NCI-H187 (cell line): ENCODE measurements at regions not wholly inside any gene's neighbourhood (a gene's known extent, or its start where the extent isn't known, plus 50 kb on each side); places are given as distances from the start of the nearest gene placed in this dataset.
"Not testable (repeated sequence)": the region's sequence is repeated elsewhere in the genome, so short reads cannot be mapped to it uniquely, and the experiment has no call there.

ENCODE experiments used
- DNase-seq, 2 experiments: peaks; one replicate each; lab custom pipeline; 2025; lab: John Stamatoyannopoulos, UW

- no peak for DNase-seq
Measured at GRCh38 chr6:97347111-97347510, 64.1 kb upstream of the MMS22L start.

- DNase-seq: no peak
Measured at GRCh38 chr6:97361286-97361685, 78.3 kb upstream of the MMS22L start.

DNA sequence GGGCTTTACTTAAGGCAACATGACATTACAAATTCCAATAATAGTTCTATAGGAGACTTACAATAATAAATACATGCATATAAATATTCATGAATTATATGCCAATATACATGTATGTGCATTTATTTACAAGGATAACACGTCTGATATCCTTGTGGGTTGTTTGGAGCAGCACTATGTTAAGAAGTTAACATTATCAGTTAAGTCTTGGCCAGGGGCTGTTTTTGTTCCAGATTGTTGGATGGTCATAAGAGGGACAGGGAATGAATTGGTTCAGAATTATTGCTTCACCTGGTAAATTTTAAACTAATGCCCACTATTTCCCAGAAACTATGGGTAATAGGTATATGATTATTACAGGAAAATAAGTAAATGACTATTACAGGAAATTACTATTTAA lies 81.3 kb upstream of the MMS22L start:
- DNase-seq: no peak

GRCh38 chr6:97382071-97382470 lies 99.1 kb upstream of the MMS22L start:
- not testable (repeated sequence) for DNase-seq

GRCh38 chr6:97392735-97393134 lies 109.7 kb upstream of the MMS22L start:
- no peak for DNase-seq

GRCh38 chr6:97394160-97394748 lies 111.2 kb upstream of the MMS22L start:
- peak; percentile 18 to 24 for DNase-seq

- no peak for DNase-seq
Measured at GRCh38 chr6:97396880-97397279, 113.9 kb upstream of the MMS22L start.

DNA sequence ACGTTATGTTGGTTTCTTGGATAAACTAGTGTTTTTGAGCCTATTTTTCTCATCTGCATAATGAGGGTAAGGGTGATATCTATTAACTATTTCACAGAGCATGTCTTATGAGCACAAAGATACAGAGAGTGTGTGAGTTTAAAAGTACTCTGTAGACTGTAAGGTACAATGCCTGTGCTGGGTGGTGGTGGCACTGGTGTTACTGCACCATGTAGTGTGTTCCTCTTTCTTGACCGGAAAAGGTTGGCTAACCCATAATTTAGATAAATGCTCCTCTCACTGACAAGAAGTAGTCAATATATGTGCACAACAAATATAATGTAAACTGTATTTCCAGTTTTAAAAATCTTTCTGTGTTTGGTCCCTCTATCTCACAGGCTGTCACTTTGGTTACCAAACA lies 116.2 kb upstream of the MMS22L start:
- no peak for DNase-seq

DNA sequence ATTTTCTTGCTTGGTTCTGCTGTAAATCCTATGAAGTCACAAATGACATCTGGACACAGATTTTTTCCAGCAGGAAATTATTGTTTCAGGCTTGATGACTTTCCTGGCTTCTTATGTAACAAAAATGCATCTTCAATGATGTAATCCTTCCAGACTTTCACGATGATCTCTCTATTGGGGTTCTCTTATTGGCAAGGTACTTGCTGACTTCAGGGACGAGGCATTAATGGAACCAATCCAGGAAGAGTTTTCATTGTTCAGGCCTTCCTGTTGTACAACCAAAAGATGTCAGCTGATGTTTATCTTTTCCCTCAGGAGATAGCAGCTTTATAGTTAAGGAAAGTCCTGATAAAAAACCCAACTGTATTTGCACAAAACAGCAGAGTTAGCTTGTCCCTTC lies 118.5 kb upstream of the MMS22L start:
- no peak for DNase-seq

GRCh38 chr6:97405818-97406409 lies 122.9 kb upstream of the MMS22L start:
- DNase-seq: no peak

DNA sequence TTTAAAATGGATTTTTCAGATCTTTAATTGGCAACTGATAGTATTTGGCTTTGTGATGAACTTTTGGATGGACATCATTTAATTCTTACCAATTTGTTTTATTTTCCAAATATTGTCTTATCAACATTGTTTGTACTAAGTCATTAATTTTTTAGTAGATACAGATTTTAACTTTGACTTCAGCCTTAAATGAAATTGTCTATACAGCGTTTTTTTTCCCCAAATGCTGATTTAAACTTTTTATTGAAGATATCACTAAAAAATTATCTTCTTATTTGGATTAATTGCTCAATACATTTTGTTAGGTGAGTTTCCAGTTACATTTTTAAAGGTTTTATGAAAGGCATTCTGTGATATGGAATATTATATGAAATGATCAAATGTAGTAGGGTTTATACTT lies 123.6 kb upstream of the MMS22L start:
- no peak for DNase-seq

GRCh38 chr6:97411610-97412009 lies 128.6 kb upstream of the MMS22L start:
- no peak for DNase-seq

DNA sequence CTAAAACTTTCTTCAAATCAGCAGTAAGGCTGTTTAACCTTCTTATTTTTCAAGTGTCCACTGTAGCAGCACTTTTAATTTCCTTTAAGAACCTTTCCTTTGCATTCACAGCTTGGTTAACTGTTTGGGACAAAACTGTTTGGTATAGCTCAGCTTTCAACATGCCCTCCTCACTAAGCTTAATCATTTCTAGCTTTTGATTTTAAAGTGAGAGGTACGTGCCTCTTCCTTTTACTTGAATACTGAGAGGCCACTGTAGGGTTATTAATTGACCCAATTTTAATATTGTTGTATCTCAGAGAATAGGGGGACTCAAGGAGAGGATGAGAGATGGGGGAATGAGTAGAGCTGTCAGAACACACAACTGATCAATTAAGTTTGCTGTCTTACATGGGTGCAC lies 129.5 kb upstream of the MMS22L start:
- no peak for DNase-seq

DNA sequence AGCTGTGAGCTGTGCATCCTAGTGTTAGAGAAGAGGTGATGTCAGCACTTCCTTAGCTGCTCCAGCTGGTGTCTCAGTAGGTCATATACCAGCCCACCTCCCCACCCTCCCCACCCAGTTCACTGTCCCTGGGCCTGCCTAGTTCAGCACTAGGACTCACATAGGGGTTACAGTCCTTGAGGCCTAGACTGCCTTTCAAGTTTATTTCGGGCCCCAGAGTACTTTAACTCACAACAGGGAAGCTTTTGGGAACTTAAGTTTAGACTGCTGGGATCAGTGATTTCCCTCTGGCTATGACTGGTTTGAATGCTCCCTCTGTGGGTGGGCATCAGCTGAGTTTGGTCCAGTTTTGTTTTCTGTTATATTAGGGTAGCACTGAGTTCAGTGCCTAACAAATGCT lies 139.2 kb upstream of the MMS22L start:
- no peak for DNase-seq

- no peak for DNase-seq
Measured at GRCh38 chr6:97423190-97423589, 140.2 kb upstream of the MMS22L start.

DNA sequence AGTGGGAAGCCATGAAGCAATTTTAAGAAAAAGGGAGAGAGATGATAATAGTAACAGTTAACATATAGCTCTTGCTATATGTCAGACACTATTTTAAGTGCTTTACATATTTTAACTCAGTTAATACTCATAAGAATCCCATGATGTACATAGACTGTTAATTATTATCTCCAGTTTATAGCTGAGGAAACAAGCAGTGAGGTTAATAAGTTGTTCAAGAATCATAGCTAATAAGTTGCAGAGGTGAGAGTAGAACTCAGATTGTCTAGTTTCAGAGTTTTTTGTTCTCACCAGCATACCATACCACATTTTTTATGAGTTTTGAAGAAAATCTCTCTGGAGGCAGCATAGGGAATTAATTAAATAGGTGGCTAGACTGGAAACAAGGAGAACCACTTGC lies 144.6 kb upstream of the MMS22L start:
- no peak for DNase-seq

- DNase-seq: no peak
Measured at GRCh38 chr6:97437087-97437486, 154.1 kb upstream of the MMS22L start.

DNA sequence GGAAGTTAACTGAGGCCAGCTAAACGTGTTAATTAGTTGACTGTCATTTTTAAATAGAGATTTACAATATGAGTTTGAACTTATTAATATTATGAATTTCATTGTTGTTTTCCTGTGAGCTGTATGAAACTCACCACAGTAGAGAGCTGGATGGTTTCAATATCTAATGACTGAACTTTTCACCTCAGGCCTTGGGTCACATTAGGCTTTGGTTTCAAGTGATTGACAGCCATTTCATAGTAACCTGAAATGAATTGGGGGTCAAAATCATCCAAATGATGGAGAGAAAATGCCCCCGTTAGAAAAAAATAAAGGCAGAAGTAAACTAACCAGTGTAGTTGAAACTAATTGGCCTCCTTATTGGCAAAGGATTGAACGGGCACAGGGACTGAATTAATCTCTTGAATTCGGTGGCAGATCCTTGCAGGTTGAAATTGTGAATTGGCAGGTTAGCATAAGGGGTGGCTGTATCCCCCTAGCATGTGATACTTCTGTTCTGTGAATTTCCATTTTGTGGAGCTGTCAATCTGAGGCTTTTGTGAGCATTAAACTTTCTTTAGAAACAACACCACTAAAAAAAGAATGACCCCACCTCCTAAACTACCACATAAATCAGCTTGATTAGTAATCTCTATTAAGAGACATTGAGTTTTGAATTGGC lies 155.1 kb upstream of the MMS22L start:
- no peak for DNase-seq

- DNase-seq: no peak
Measured at GRCh38 chr6:97440590-97441176, 157.7 kb upstream of the MMS22L start.

- no peak for DNase-seq
Measured at GRCh38 chr6:97443408-97444080, 160.5 kb upstream of the MMS22L start.

DNA sequence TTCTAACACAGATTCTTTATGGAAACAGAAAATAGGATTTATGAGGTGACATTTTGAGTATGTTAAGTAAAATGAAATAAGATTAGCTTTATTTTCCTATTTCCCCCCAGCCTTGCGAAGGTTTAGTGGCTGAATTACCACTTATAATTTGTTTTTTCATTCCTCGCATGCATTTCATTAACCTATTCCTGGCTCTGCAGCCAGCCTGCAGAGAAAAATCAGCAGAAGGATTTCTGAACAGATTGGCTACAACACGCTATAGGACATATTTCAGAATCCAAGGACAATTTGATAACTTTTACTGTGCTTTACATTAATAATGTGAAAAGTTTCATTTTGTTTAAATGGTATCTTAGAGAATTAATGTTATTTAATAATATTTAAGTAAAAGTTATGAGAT lies 162.4 kb upstream of the MMS22L start:
- DNase-seq: no peak

DNA sequence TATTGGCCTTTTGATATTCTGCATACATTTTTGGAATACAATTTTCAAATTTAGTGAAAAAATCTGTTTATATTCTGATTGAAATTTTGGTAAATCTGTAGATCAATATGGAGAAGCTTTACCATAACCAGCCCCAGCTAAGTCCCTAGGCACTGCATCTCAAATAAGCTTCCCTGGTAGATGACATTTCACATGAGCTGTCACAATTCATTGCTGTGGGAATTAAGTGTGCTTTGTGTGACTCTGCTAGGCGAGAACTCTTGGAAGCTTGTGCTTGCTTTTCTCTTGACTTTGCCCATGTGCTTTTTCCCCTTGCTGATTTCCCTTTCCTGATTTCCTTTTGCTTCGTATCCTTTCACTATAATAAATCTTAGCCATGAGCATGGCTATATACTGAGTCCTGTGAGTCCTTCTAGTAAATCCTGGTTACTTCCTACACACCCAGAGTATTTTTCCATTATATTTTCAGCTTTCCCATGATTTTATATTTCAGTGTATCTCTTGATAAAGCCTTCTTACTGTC lies 166.5 kb upstream of the MMS22L start:
- DNase-seq: no peak

DNA sequence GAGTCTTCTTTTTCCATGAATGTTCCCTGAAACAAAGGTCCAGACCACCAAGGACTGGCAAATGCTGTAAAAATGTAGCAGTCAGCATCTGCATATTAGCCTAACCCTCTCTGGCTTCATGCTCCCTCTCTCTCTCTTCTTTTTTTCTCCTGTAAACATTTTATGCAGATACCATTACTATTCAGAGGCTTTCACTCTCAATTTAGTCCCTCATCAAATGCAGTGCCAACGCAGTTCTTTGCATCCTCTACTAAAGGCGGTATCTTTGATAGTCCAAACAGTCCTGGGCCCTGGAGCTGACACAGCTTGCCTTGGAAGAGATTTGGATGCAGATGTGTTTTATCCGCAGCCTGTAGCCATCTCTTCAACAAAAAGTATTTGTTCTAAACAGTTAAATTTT lies 167.1 kb upstream of the MMS22L start:
- DNase-seq: no peak
